ENCODE measurements at regions not wholly inside any gene's neighbourhood (a gene's known extent, or its start where the extent isn't known, plus 50 kb on each side); places are given as distances from the start of the nearest gene placed in this dataset.

DNA sequence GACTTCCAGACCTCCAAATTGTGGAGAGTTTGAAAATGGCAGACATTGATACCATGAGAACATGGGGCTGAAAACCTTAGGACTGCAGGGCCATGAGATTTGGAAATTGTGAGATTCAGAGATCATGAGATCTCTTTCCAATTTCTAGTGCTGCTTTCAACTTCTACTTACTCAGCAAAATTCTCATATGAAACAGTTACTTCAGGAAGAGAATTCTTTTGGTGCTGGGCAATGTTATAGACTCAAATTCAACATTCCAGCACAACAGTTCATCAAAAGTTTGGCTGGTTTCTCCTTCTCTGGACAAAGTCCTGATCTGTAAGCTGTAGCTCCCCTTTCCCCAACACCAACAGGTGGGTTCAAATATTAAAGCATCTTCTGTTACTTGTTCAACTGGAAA, 506.9 kb upstream of the NECTIN3 start:
- no peak for TF ChIP-seq RAD21 (conservative IDR thresholded peaks at IDR 0.05)
- TF ChIP-seq, protein P1, sequence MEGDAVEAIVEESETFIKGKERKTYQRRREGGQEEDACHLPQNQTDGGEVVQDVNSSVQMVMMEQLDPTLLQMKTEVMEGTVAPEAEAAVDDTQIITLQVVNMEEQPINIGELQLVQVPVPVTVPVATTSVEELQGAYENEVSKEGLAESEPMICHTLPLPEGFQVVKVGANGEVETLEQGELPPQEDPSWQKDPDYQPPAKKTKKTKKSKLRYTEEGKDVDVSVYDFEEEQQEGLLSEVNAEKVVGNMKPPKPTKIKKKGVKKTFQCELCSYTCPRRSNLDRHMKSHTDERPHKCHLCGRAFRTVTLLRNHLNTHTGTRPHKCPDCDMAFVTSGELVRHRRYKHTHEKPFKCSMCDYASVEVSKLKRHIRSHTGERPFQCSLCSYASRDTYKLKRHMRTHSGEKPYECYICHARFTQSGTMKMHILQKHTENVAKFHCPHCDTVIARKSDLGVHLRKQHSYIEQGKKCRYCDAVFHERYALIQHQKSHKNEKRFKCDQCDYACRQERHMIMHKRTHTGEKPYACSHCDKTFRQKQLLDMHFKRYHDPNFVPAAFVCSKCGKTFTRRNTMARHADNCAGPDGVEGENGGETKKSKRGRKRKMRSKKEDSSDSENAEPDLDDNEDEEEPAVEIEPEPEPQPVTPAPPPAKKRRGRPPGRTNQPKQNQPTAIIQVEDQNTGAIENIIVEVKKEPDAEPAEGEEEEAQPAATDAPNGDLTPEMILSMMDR (IDR thresholded peaks at IDR 0.05; ENCODE audit: poor library complexity, severe bottlenecking): no peak
- no peak for TF ChIP-seq EP300 (conservative IDR thresholded peaks at IDR 0.05; ENCODE audit: poor library complexity, severe bottlenecking)
- TF ChIP-seq SMC3 (conservative IDR thresholded peaks at IDR 0.05; ENCODE audit: poor library complexity): no peak
- TF ChIP-seq TAF1 (IDR thresholded peaks at IDR 0.05; ENCODE audit: low read depth): no peak
- no peak for TF ChIP-seq POLR2AphosphoS5 (IDR thresholded peaks at IDR 0.05)
